ENCODE measurements at regions not wholly inside any gene's neighbourhood (a gene's known extent, or its start where the extent isn't known, plus 50 kb on each side); places are given as distances from the start of the nearest gene placed in this dataset.
"Not testable (repeated sequence)": the region's sequence is repeated elsewhere in the genome, so short reads cannot be mapped to it uniquely, and the experiment has no call there.

GRCh38 chr1:58932859-58933598, 149.2 kb upstream of the JUN start:
- no peak for DNase-seq (ENCODE audit: low read depth in 2 of 2)

DNA sequence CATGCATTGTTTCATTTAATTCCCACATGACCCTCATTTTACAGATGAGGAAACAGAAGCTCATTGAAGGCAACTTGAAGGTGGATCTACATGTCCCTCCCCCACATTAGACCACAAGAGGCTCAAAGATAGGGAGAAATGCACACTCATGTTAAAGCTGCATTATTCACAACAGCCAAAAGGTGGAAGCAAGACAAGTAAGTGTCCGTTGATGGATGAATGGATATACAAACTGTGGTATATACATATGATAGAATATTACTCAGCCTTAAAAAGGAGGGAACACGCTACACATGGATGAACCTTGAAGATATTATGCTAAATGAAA, 149.7 kb upstream of the JUN start:
- DNase-seq (ENCODE audit: low read depth in 2 of 2) = no peak

DNA sequence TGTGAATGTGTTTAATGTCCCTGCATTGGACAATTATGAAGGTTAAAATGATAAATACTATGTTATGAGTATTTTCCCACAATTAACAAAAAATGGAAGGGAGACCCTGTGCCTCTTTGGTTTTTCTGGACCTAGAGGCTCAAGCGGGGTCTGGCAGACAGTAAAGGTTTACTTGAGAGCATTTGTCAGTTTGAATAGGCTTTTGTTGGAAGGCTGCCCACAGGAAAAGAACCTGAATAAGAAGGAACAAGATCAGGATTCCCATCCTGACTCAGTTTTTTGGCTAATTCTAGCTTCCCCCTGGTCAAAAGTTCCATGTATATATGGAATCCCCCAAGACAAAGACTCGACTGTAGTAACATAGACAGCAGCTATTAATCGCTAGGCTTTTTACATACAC, 150.9 kb upstream of the JUN start:
- no peak for DNase-seq (ENCODE audit: low read depth in 2 of 2)

DNA sequence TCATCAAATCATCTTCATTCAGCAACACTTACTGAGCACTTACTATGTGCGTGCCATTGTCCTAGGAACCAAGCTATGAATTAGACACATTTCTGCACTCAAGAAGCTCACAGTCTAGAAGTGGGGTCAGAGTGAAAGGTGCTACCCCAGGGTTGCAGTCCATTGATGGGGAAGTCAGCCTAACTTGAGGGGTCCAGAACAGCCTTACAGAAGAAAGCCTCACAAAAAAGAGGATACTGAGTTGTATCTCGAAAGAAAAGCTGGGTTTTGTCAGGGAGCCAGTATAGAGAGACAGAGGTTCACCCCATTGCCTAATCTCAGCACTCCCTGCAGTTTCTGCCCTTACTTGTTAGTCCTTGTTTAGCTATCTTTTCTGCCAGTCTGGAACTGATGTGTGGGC, 153.1 kb upstream of the JUN start:
- DNase-seq (ENCODE audit: low read depth in 2 of 2) = no peak

GRCh38 chr1:58939146-58939545, 155.3 kb upstream of the JUN start:
- no peak for DNase-seq (ENCODE audit: low read depth in 2 of 2)

GRCh38 chr1:58939666-58940370, 156.0 kb upstream of the JUN start:
- DNase-seq (ENCODE audit: low read depth in 2 of 2) = no peak

GRCh38 chr1:58941471-58942289, 157.8 kb upstream of the JUN start:
- no peak for DNase-seq (ENCODE audit: low read depth in 2 of 2)

GRCh38 chr1:58942759-58943191, 158.9 kb upstream of the JUN start:
- no peak for DNase-seq (ENCODE audit: low read depth in 2 of 2)

GRCh38 chr1:58943776-58944175, 159.9 kb upstream of the JUN start:
- DNase-seq (ENCODE audit: low read depth in 2 of 2) = no peak

DNA sequence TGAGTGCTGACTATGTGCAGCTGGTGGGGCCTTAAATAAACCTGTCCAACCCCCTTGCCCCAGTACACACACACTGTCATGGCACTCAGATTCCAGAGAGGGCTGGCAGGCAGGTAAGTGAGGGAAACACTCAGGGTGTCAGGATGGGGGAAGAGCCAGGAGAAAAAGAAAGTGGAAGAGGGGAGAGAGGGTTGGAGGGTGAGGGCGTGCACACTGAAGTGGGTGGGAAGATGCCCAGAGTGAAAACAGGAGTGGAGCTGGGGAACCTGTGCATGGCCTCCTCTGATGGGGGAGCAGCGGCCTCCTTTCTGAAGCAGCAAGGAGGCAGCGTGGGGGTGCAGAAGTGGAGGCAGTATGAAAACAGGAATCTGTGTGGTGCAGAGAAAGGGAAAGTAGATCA, 160.6 kb upstream of the JUN start:
- DNase-seq (ENCODE audit: low read depth in 2 of 2) = no peak

GRCh38 chr1:58946390-58946789, 162.5 kb upstream of the JUN start:
- no peak for DNase-seq (ENCODE audit: low read depth in 2 of 2)

- no peak for DNase-seq (ENCODE audit: low read depth in 2 of 2)
Observed at GRCh38 chr1:58948671-58949070, 164.8 kb upstream of the JUN start.

GRCh38 chr1:58949551-58950220, 165.8 kb upstream of the JUN start:
- no peak for DNase-seq (ENCODE audit: low read depth in 2 of 2)

GRCh38 chr1:58950897-58951296, 167.1 kb upstream of the JUN start:
- no peak for DNase-seq (ENCODE audit: low read depth in 2 of 2)

DNA sequence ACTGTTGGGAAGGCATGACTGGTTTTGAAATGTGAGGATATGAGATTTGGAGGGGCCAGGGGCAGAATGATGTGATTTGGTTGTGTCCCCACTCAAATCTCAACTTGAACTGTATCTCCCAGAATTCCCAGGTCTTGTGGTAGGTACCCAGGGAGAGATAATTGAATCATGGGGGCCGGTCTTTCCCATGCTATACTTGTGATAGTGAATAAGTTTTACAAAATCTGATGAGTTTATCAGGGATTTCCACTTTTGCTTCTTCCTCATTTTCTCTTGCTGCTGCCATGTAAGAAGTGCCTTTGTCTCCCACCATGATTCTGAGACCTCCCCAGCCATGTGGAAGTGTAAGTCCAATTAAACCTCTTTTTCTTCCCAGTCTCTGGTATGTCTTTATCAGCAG, 170.1 kb upstream of the JUN start:
- DNase-seq (ENCODE audit: low read depth in 2 of 2) = not testable (repeated sequence)

DNA sequence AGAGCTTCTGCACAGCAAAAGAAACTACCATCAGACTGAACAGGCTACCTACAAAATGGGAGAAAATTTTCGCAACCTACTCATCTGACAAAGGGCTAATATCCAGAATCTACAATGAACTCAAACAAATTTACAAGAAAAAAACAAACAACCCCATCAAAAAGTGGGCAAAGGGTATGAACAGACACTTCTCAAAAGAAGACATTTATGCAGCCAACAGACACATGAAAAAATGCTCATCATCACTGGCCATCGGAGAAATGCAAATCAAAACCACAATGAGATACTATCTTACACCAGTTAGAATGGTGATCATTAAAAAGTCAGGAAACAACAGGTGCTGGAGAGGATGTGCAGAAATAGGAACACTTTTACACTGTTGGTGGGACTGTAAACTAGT, 179.4 kb upstream of the JUN start:
- not testable (repeated sequence) for DNase-seq (ENCODE audit: low read depth in 2 of 2)

DNA sequence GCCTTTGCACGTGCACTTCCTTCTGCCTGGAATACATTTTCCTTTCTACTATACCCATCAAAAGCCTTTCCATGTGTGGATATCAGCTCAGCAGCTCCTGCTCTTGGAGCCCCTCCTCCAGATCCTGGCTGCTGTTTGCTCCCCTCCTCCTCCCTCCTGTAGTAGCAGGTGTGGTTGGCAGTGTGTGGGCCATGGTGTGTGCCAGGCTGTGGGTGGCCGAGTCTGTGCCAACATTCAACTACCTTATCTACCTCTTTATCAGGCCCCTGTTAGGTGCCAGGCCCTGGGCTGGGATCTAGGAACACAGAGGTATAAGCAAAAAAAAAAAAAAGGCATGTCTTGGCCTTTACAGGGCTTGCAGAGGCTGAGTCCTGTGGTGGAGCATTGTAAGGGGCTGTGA, 180.6 kb upstream of the JUN start:
- DNase-seq (ENCODE audit: low read depth in 2 of 2) = no peak

GRCh38 chr1:58964880-58965279, 181.0 kb upstream of the JUN start:
- DNase-seq (ENCODE audit: low read depth in 2 of 2) = no peak

- DNase-seq (ENCODE audit: low read depth in 2 of 2) = no peak
Observed at GRCh38 chr1:58966103-58966916, 182.5 kb upstream of the JUN start.

DNA sequence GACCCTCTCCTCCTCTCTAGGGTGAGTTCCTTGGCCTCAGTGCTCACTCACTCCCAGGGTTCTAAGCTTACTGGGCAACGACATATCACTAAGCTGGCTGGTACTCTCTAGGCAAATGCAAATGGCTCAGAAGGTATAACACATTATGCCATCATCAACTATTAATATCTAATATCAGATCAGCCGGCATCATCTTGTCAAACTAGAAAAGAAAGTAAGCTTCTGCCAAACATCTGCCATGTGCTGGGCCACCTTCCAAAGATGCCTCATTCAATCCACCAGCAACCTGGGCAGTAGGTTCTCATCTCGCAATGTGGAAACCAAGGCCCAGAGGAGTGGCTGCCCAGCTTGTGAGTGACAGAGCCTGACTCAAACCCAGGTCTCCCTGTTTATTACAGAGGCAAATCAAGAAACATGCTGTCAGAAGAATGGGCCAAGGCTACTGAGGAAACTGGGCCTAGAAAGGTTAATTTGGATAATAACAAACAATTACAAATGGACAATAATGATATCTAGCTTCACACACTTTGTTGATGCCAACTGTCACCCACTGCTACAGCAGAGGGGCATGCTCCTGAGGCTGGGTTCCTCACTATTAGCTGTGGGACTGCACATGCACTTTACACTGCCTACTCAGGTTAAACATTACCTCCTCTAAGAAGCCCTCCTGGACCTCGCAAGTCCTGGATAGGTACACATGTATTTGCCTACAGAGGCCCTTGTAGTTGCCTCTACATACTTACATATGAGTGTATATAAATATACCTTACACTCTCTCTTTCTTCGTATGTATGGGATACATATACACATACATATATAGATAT, 183.3 kb upstream of the JUN start:
- no peak for DNase-seq (ENCODE audit: low read depth in 2 of 2)
